HFFc6 (cell line): ENCODE measurements at regions not wholly inside any gene's neighbourhood (a gene's known extent, or its start where the extent isn't known, plus 50 kb on each side); places are given as distances from the start of the nearest gene placed in this dataset.
"Not testable (repeated sequence)": the region's sequence is repeated elsewhere in the genome, so short reads cannot be mapped to it uniquely, and the experiment has no call there.

Source experiments
- DNase-seq: peaks from one replicate; pipeline ENCODE4 v3.0.0-alpha.2; 2018
- H3K27ac Mint-ChIP-seq: 2 replicates; pipeline ENCODE4 v1.8.0; 2020; ENCODE audit warnings: mild to moderate bottlenecking, mixed read lengths
- H3K27me3 Mint-ChIP-seq: 2 replicates; pipeline ENCODE4 v1.8.0; 2021; ENCODE audit warnings: mild to moderate bottlenecking, moderate library complexity, mixed read lengths; ENCODE audit not compliant: insufficient read depth
- H3K36me3 Mint-ChIP-seq: 2 replicates; pipeline ENCODE4 v1.8.0; 2021; ENCODE audit warnings: low read depth, mixed read lengths
- H3K4me1 Mint-ChIP-seq: 2 replicates; pipeline ENCODE4 v1.8.0; 2020; ENCODE audit warnings: low read depth, mixed read lengths
- H3K4me3 Mint-ChIP-seq: 2 replicates; pipeline ENCODE4 v1.8.0; 2020; ENCODE audit warnings: mild to moderate bottlenecking, moderate library complexity, mixed read lengths
- H3K9me3 Mint-ChIP-seq: 2 replicates; pipeline ENCODE4 v1.8.0; 2020; ENCODE audit warnings: mild to moderate bottlenecking, mixed read lengths
- TF ChIP-seq, protein P1 (sequence below): fragments of 200-600 bp; sonication (generic); IDR thresholded peaks from 2 replicates; pipeline ENCODE4 v1.5.0; 2021; ENCODE audit warnings: antibody characterized with exemption, mild to moderate bottlenecking

DNA sequence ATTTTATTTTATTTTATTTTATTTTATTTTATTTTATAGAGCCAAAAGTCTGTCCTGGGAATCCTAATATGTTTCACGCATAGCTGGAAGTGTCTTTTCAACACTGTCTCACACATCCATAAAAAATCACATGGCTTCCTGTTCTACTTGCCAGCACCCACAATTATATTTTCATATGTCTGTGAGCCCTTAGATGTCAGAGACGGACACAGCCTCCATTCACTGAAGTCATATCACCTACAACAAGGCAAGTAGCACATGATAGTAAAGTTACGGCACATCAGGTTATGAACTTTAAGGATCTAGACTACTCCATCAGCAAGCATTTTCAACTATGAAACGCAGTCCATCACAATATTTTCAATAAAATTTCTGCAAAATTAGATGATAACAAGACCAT lies 168.4 kb downstream of the ZIC4 start:
- Mint-ChIP-seq H3K36me3 (no peaks in the 10 kb centered on the region), H3K27ac (no peak overlapping the region), H3K4me1 (no peaks in the 10 kb centered on the region), H3K27me3 (peaks cover 7% of the 10 kb centered on the region), H3K9me3 (no peaks in the 10 kb centered on the region), H3K4me3 (no peak overlapping the region)
- no peak for DNase-seq
- TF ChIP-seq, protein P1, sequence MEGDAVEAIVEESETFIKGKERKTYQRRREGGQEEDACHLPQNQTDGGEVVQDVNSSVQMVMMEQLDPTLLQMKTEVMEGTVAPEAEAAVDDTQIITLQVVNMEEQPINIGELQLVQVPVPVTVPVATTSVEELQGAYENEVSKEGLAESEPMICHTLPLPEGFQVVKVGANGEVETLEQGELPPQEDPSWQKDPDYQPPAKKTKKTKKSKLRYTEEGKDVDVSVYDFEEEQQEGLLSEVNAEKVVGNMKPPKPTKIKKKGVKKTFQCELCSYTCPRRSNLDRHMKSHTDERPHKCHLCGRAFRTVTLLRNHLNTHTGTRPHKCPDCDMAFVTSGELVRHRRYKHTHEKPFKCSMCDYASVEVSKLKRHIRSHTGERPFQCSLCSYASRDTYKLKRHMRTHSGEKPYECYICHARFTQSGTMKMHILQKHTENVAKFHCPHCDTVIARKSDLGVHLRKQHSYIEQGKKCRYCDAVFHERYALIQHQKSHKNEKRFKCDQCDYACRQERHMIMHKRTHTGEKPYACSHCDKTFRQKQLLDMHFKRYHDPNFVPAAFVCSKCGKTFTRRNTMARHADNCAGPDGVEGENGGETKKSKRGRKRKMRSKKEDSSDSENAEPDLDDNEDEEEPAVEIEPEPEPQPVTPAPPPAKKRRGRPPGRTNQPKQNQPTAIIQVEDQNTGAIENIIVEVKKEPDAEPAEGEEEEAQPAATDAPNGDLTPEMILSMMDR = no peak

- not testable (repeated sequence) for H3K4me1 Mint-ChIP-seq, H3K27me3 Mint-ChIP-seq, DNase-seq, H3K9me3 Mint-ChIP-seq, H3K27ac Mint-ChIP-seq, H3K36me3 Mint-ChIP-seq, H3K4me3 Mint-ChIP-seq
These were observed 174.4 kb downstream of the ZIC4 start for GRCh38 chr3:147231980-147232379.

GRCh38 chr3:147231111-147231510 lies 175.2 kb downstream of the ZIC4 start:
- Mint-ChIP-seq H3K27me3 (peaks cover 3% of the 10 kb centered on the region; the same call in 1 of the 2 replicates), H3K27ac (no peak overlapping the region), H3K36me3 (no peaks in the 10 kb centered on the region), H3K4me3 (no peak overlapping the region), H3K4me1 (no peaks in the 10 kb centered on the region), H3K9me3 (no peaks in the 10 kb centered on the region)
- DNase-seq = no peak
- TF ChIP-seq, protein P1 = no peak

GRCh38 chr3:147222291-147222690 lies 184.1 kb downstream of the ZIC4 start:
- TF ChIP-seq, protein P1 = no peak
- Mint-ChIP-seq H3K4me3 (no peak overlapping the region), H3K27me3 (no peaks in the 10 kb centered on the region), H3K9me3 (no peaks in the 10 kb centered on the region), H3K4me1 (no peaks in the 10 kb centered on the region), H3K27ac (no peak overlapping the region), H3K36me3 (no peaks in the 10 kb centered on the region)
- DNase-seq = no peak

DNA sequence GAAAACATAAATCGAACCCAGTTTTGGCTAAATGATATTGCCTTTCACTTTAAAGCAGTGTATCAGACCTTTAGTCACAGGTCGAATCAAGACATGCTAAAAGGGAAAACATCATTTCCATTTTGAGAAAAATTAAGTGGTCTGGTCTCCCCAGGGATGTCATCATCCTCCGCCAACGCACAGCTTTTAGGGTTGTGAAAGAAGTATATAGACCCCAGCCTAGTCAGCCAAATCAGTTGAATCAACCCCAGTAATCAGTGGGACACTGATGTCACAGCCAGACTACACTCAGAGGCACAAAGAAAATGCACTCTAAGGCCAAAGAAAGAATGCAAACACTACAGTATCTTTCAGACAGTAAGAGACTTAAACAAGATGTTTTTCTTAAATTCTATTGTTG lies 187.4 kb downstream of the ZIC4 start:
- TF ChIP-seq, protein P1 = no peak
- H3K9me3 Mint-ChIP-seq = no peaks in the 10 kb centered on the region
- no peaks in the 10 kb centered on the region for H3K4me1 Mint-ChIP-seq
- H3K4me3 Mint-ChIP-seq = no peak overlapping the region
- H3K27ac Mint-ChIP-seq = no peak overlapping the region
- DNase-seq = no peak
- H3K36me3 Mint-ChIP-seq = no peaks in the 10 kb centered on the region
- H3K27me3 Mint-ChIP-seq = no peaks in the 10 kb centered on the region

GRCh38 chr3:147216143-147216673 lies 190.1 kb downstream of the ZIC4 start:
- Mint-ChIP-seq H3K27ac (no peak overlapping the region), H3K4me1 (no peaks in the 10 kb centered on the region), H3K4me3 (no peak overlapping the region), H3K36me3 (no peaks in the 10 kb centered on the region), H3K9me3 (no peaks in the 10 kb centered on the region), H3K27me3 (no peaks in the 10 kb centered on the region)
- TF ChIP-seq, protein P1 = no peak
- no peak for DNase-seq
